Keratinocyte (primary cell): ENCODE measurements at regions not wholly inside any gene's neighbourhood (a gene's known extent, or its start where the extent isn't known, plus 50 kb on each side); places are given as distances from the start of the nearest gene placed in this dataset.

Experiments used
- DNase-seq: peaks from one replicate; pipeline ENCODE4 v3.0.0-alpha.2; 2011; ENCODE audit warnings: low read depth, missing footprints, low spot score
- FAIRE-seq: peaks from 2 replicates; lab custom pipeline; 2011; peaks lifted over from hg19 to GRCh38; lab: Jason Lieb, UNC
- H2AFZ ChIP-seq: 2 replicates; pipeline ENCODE4 v1.6.0; 2012; ENCODE audit warnings: low read length, control low read depth, inconsistent platforms; ENCODE audit not compliant: control insufficient read depth
- H3K27ac ChIP-seq: 2 replicates; pipeline ENCODE4 v1.5.1; 2011; ENCODE audit warnings: low read length; ENCODE audit not compliant: control insufficient read depth, insufficient read depth
- H3K27me3 ChIP-seq: 3 replicates; pipeline ENCODE4 v1.6.0; 2011; ENCODE audit warnings: low read length; ENCODE audit not compliant: control insufficient read depth, insufficient read depth; ENCODE audit errors: extremely low read depth
- H3K36me3 ChIP-seq, 2 experiments: 2 replicates in 1 of 2; 3 replicates in 1 of 2; pipeline ENCODE4 v1.5.1; 2011; ENCODE audit warnings: low read length in 2 of 2, mild to moderate bottlenecking in 1 of 2; ENCODE audit not compliant: control insufficient read depth in 2 of 2, insufficient read depth in 2 of 2; ENCODE audit errors: extremely low read depth in 1 of 2
- H3K4me1 ChIP-seq: 3 replicates; pipeline ENCODE4 v1.5.1; 2011; ENCODE audit warnings: low read length; ENCODE audit not compliant: control insufficient read depth, insufficient read depth; ENCODE audit errors: extremely low read depth
- H3K4me2 ChIP-seq: 3 replicates; pipeline ENCODE4 v1.6.0; 2011; ENCODE audit warnings: low read depth, low read length; ENCODE audit not compliant: control insufficient read depth, insufficient read depth; ENCODE audit errors: extremely low read depth
- H3K4me3 ChIP-seq, 3 experiments: fragments of 200-600 bp in 1 of 3; sonication (generic) in 1 of 3; 2 replicates in 2 of 3; 3 replicates in 1 of 3; pipeline ENCODE4 v1.5.1; 2011 to 2016; ENCODE audit warnings: low read length in 3 of 3, mild to moderate bottlenecking in 3 of 3, control low read depth in 2 of 3, inconsistent platforms in 1 of 3, low read depth in 1 of 3, mixed read lengths in 1 of 3, mixed run types in 1 of 3, moderate library complexity in 1 of 3; ENCODE audit not compliant: control insufficient read depth in 2 of 3, insufficient read depth in 2 of 3; ENCODE audit errors: extremely low read depth in 1 of 3
- H3K79me2 ChIP-seq: 2 replicates; pipeline ENCODE4 v1.6.0; 2012; ENCODE audit warnings: low read length; ENCODE audit not compliant: control insufficient read depth, insufficient read depth
- H3K9ac ChIP-seq: 3 replicates; pipeline ENCODE4 v1.6.0; 2011; ENCODE audit warnings: low read length; ENCODE audit not compliant: control insufficient read depth, insufficient read depth; ENCODE audit errors: extremely low read depth
- H3K9me1 ChIP-seq: 3 replicates; pipeline ENCODE4 v1.6.0; 2011; ENCODE audit warnings: low read length; ENCODE audit not compliant: control insufficient read depth, insufficient read depth; ENCODE audit errors: extremely low read depth
- H3K9me3 ChIP-seq: 2 replicates; pipeline ENCODE4 v1.5.1; 2012; ENCODE audit warnings: low read depth, low read length; ENCODE audit not compliant: control insufficient read depth
- H4K20me1 ChIP-seq: 3 replicates; pipeline ENCODE4 v1.6.0; 2011; ENCODE audit warnings: low read length; ENCODE audit not compliant: control insufficient read depth, insufficient read depth; ENCODE audit errors: extremely low read depth
- CTCF ChIP-seq, 3 experiments: IDR thresholded peaks in 1 of 3; conservative IDR thresholded peaks in 1 of 3; optimal IDR thresholded peaks in 1 of 3; 2 replicates in 2 of 3; 3 replicates in 1 of 3; pipeline versions ENCODE3 to v1.5.1; 2011; ENCODE audit warnings: low read length in 3 of 3, mild to moderate bottlenecking in 3 of 3, moderate library complexity in 2 of 3, control low read depth in 1 of 3, inconsistent platforms in 1 of 3; ENCODE audit not compliant: insufficient read depth in 2 of 3; ENCODE audit errors: extremely low read depth in 1 of 3
- EZH2 ChIP-seq: IDR thresholded peaks from one replicate; pipeline ENCODE4 v1.6.1; 2012; ENCODE audit warnings: inconsistent platforms, mild to moderate bottlenecking, low read length, moderate library complexity
- dilution Hi-C: fragments of 300-500 bp; cut with MboI; formaldehyde crosslinking; loops from one replicate; pipeline ENCODE4 v1.7.0; 2020; ENCODE audit warnings: low sequenced_read_pairs; ENCODE audit not compliant: extremely low pct_ligation_motif_present

- no peak for FAIRE-seq
- H3K4me2 ChIP-seq = no peak overlapping the region
Observed at GRCh38 chr2:66281980-66282379, 152.9 kb upstream of the MEIS1 start.

GRCh38 chr2:66279024-66279423 is 155.9 kb upstream of the MEIS1 start:
- FAIRE-seq (no peak), DNase-seq (no peak)
- Histone ChIP-seq H3K36me3 (no peaks in the 10 kb centered on the region), H2AFZ (no peak overlapping the region), H3K27me3 (no peaks in the 10 kb centered on the region), H3K9me1 (no peaks in the 10 kb centered on the region), H3K4me1 (no peaks in the 10 kb centered on the region), H3K9ac (no peak overlapping the region), H3K9me3 (no peaks in the 10 kb centered on the region), H3K79me2 (no peaks in the 10 kb centered on the region), H3K4me3 (no peak overlapping the region), H3K27ac (no peak overlapping the region), H4K20me1 (no peaks in the 10 kb centered on the region), H3K4me2 (no peak overlapping the region)
- dilution Hi-C loops = no loop called here
- TF ChIP-seq CTCF (optimal IDR thresholded peaks at IDR 0.05 in 1 of 3, IDR thresholded peaks at IDR 0.05 in 1 of 3, conservative IDR thresholded peaks at IDR 0.05 in 1 of 3; ENCODE audit: extremely low read depth in 1 of 3, insufficient read depth in 2 of 3, low read length in 3 of 3) (no peak), EZH2 (no peak)

More at GRCh38 chr2:66281980-66282379, 152.9 kb upstream of the MEIS1 start:
- Histone ChIP-seq H3K4me1 (no peaks in the 10 kb centered on the region), H3K4me3 (no peak overlapping the region), H4K20me1 (no peaks in the 10 kb centered on the region), H3K27me3 (no peaks in the 10 kb centered on the region), H3K27ac (no peak overlapping the region), H3K9ac (no peak overlapping the region), H3K9me1 (no peaks in the 10 kb centered on the region), H3K9me3 (no peaks in the 10 kb centered on the region), H3K36me3 (no peaks in the 10 kb centered on the region), H2AFZ (no peak overlapping the region), H3K79me2 (no peaks in the 10 kb centered on the region)
- TF ChIP-seq EZH2 (no peak), CTCF (optimal IDR thresholded peaks at IDR 0.05 in 1 of 3, IDR thresholded peaks at IDR 0.05 in 1 of 3, conservative IDR thresholded peaks at IDR 0.05 in 1 of 3; ENCODE audit: extremely low read depth in 1 of 3, insufficient read depth in 2 of 3, low read length in 3 of 3) (no peak)
- dilution Hi-C loops = no loop called here
- no peak for DNase-seq
